GM19455 (cell line): ENCODE measurements at regions not wholly inside any gene's neighbourhood (a gene's known extent, or its start where the extent isn't known, plus 50 kb on each side); places are given as distances from the start of the nearest gene placed in this dataset.
"Not testable (repeated sequence)": the region's sequence is repeated elsewhere in the genome, so short reads cannot be mapped to it uniquely, and the experiment has no call there.

Experiments
- ATAC-seq: cut with Tn5 transposase; IDR thresholded peaks from one replicate; pipeline ENCODE4 v1.9.1; 2021; ENCODE audit not compliant: unreplicated experiment

DNA sequence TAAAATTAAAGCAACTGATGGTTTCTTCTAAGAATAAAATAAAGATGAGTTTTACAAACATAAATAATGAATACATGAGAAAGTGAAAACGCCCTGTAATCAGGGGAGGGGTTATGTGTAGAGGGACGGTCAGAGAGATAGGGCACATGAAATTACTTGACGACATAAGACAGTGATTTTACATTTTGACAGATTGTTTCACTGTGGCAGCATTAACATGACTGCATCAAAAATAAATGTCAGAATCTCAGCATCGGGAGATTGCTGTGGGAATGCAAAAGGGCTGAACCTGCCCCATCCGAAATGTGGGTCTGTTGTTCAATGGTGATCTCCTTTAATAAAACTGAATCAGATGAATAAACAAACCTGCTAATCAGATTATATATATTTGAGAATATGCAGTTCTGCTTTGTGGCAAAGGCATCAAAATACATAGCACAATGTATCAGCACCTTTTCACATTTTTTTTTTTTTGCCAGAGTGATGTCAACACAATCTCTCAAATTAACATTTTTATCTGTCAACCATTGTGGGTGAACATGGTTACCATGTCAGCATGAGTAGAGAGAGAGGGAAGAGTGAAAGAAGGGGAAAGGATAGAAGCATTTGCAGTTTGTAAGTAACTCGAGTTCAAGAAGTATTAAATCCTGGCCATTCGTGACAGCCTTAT lies 177.1 kb upstream of the MAN1A1 start:
- ATAC-seq = no peak

DNA sequence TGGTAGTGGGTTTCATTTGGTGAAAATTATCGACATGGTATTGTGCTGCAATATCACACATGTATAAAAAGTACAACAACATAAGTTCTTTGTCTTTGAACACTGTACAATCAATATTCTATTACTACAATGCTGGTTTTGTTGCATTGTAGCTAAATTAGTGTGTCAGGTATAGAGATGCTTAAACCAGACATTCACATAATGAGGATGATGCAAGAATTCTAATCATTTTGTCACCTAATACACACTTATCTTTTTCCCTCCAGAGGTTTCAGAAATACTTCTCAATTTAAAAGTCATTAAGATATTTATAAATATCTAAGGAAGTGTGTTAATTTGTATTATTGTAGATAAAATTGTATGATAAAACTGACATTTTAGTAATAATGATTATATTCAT lies 174.8 kb upstream of the MAN1A1 start:
- no peak for ATAC-seq

DNA sequence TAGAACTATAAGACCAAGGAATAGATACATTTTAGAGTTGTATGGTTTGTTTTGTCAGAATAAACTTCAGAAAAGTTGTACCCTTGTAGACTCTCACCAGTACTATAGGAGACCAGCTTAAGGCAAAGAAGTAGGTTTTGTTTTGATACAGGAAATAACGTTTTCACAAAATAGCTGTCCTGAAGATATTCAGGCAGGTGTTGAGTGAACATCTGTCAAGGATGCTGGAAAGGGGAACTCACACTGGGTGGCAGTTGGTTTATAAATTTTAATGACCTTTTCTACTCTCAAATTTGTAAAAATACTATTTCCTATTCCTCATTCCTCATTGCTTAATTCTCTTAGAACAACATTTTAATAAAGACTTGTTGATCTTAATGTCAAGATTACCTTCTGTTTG lies 174.0 kb upstream of the MAN1A1 start:
- ATAC-seq = no peak

DNA sequence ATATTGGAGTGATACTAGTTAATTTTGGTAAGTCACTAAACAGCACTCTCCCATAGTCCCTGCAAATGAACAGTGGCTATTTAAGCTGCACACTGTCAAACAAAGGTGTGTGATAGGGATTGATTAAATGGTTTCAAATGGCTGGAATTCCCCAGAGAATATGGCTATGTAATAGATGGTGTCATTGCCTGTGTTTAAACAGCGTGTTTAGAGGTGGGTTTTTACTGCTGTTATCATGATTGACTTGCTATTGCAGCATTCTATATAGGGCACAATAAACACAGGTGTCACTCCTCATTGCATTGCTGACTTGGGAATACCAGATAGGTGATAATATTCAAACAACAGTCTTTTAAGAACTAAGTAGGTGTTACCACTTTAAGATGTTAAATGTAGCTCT lies 171.7 kb upstream of the MAN1A1 start:
- ATAC-seq = no peak

- ATAC-seq = no peak
These were observed 167.9 kb upstream of the MAN1A1 start for GRCh38 chr6:119517428-119517827.

DNA sequence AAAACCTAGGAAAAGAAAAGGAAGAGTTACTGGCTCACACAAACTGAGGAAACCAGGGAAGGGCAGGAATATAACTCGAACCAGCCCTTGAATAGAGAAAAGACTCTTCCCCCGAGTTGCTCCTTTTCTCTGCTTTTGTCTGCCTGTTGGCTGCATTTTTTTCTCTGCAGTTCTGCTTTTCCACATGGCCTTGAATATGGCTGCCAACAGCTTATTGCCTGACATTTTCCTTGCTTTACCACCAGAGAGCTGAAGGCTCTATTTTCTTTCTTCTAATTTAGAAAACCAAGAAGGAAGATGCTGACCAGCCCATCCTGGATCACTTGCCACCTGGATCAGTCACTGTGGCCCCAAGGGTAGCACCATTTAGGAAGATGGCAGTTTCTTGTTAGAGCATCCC lies 164.8 kb upstream of the MAN1A1 start:
- no peak for ATAC-seq

DNA sequence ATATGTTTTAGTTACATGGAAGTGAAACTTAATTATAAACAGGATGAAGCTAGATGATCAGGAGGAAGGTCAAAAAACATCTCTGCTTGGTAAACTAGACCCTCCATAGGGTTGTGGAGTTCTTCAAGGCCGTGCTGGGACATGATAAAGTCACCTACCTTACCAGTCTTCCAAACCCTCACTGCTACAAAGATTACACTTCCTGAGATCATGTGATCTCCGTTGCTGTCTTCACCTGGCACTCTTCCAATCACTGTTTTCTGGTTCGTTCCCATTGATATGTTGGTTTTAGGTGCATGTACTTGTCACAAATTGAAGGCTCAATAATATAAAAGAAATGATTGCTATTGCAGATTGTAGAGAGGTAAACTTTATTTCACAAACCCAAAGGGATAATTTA lies 161.5 kb upstream of the MAN1A1 start:
- ATAC-seq = no peak

DNA sequence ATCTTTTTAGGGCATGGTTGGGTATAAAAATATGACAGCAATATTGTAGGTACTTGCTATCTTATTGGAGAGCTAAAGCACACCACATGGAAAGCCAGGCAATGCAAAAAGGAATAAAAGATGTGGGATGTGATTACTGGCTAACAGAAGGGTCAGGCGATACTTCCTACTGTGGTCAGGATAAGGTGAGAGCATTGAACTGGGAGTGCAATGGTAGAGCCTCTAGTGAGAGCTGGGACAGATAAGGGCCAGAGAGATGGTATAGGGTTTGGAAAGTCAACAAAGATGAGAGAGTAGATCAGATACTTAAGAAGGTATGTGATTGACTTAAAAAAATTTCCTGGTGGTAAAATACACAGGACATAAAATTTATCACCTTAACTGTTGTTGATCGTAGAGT lies 160.7 kb upstream of the MAN1A1 start:
- ATAC-seq = no peak

GRCh38 chr6:119506631-119507174 lies 157.1 kb upstream of the MAN1A1 start:
- ATAC-seq = no peak

DNA sequence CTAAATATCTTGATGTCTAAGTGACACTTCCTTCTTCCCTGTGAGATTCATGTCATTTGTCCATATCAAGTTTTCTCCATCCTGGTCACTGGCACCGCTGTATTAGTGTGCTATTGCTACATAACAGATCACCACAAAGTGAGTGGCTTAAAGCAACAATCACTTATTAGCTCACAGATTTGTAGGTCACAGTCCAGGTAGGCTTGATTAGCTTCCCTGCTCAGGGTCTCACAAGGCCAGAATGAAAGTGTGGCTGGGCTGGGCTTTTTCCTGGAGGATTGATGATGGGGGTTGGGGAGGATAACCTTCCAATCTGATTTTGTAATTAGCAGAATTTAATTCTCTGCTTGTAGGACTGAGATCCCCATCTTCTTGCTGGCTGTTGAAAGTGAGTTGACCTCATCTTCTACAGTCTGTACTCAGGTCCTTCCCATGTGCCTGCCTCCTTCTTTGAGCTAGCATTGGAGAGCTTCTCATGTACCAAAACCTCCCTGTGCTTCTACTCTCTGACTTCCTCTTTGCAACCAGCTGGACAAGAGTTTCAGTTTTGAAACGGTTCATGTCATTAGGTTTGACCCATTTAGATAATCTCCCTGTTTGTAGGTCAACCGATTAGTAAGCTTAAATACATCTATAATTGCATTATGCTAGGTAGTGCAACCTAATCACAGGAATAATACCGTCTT lies 152.4 kb upstream of the MAN1A1 start:
- peak; percentile 81 for ATAC-seq

- ATAC-seq = no peak
These were observed 150.2 kb upstream of the MAN1A1 start for GRCh38 chr6:119499797-119500196.

- no peak for ATAC-seq
These were observed 148.6 kb upstream of the MAN1A1 start for GRCh38 chr6:119497988-119498727.

GRCh38 chr6:119495230-119495683 lies 145.7 kb upstream of the MAN1A1 start:
- ATAC-seq = no peak

DNA sequence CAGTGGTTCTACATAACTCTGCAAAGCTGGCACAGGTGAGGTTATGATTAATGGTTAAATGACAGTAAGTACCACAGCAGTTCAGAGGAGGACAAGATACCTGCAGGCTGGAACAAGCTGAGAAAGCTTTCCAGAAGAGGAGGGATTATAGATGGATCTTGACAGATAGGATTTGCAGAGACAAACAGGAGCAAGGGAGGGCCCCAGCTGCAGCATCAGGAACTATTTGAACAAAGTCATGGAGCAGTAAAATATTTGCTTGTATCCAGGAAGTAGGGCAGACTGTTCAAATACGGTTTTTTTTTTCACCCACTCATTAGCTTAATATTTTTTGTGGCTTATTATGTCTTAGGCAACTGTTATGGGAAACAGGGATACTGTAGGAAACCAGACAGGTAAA lies 144.4 kb upstream of the MAN1A1 start:
- no peak for ATAC-seq

DNA sequence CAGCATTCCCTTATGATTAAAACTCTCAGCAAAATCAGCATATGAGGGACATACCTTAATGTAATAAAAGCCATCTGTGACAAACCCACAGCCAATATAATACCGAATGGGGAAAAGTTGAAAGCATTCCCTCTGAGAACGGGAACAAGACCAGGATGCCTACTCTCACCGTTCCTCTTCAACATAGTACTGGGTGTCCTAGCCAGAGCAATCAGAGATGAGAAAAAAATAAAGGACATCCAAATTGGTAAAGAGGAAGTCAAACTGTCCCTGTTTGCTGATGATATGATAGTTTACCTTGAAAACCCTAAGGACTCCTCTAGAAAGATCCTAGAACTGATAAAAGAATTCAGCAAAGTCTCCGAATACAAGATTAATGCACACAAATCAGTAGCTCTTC lies 141.6 kb upstream of the MAN1A1 start:
- not testable (repeated sequence) for ATAC-seq

DNA sequence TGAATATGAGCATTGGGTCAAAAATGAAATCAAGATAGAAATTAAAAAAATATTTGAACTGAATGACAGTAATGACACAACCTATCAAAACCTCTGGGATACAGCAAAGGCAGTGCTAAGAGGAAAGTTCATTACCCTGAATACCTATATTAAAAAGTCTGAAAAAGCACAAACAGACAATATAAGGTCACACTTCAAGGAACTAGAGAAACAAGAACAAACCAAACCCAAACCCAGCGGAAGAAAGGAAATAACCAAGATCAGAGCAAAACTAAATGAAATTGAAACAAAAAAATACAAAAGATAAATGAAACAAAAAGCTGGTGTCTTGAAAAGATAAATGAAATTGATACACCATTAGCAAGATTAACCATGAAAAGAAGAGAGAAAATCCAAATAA lies 140.5 kb upstream of the MAN1A1 start:
- ATAC-seq = not testable (repeated sequence)

DNA sequence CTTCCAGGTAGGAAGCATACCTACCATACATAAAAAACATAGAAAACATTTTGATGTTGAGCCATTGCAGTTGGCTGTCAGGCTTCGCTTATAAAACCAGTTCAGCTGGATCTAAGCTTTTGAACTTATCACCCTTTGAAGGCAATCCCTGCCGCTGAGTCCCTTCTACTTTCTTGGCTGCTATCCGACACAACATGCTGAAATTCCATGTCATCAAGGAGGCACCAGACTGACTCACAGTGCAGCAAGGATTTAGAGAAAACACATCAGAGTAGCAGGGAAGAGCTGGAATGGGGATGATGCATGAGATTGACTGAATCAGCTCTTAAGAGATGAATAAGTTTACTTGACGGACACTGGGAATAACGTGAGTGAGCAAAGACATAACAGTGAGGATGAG lies 135.0 kb upstream of the MAN1A1 start:
- ATAC-seq = no peak

DNA sequence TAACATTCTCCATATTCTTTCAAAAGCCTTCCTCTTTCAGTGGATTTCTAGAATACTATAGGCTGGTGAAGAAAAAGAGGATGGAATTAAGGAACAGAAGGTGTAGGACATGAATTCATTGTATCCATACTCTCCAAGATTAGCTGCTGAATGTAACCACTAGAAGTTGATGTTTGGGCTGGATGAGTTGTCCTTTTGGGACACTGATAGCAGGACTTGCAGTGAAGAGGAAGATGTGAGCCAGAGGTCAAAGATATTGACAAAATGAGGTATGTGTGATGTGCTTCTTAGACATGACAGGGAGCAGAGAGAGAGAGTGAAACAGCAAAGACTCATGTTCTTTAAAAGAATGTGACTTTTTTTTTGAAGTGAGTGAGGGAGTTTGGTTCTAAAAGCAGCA lies 134.3 kb upstream of the MAN1A1 start:
- no peak for ATAC-seq

GRCh38 chr6:119482850-119483285 lies 133.3 kb upstream of the MAN1A1 start:
- no peak for ATAC-seq

GRCh38 chr6:119481976-119482375 lies 132.4 kb upstream of the MAN1A1 start:
- no peak for ATAC-seq

DNA sequence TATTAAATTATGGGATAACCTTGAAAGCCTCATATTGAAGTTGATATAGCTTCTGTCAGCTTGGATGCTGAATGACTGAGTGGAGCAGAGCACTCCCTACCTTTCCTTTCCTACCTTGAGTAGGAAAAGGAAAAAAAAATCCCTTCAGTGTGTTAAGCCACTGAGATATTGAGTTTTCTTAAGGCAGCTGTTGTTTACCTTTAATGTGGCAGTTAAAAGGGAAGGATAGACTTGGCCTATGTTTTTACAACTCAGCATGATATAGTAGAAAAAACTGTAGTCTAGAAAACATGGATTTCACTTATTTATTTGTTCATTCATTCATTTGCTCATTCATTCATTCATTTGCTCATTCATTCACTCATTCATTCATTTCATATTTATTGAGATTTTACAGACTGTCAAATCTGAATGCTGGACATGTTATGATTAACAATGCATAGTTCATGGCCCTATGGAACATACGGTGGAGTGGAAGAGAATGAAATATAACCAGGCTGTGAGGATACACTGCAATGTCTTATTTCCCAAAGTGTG lies 131.5 kb upstream of the MAN1A1 start:
- no peak for ATAC-seq
